Uterus (tissue), 3 donors: ENCODE measurements at regions not wholly inside any gene's neighbourhood (a gene's known extent, or its start where the extent isn't known, plus 50 kb on each side); places are given as distances from the start of the nearest gene placed in this dataset.

Experiments used
- DNase-seq, 2 donors: peaks; one replicate each; pipeline ENCODE4 v3.0.0-alpha.2; 2019 to 2020
- H3K27ac ChIP-seq, 2 donors: fragments of 200-600 bp; sonication (generic); 1 replicate in 1 of 2; 2 replicates in 1 of 2; pipeline ENCODE4 v1.5.1; 2016 to 2018
- H3K27me3 ChIP-seq, 2 donors: fragments of 200-600 bp; sonication (generic); one replicate each; pipeline ENCODE4 v1.5.1; 2018 to 2019; ENCODE audit warnings: control low read depth in 1 of 2
- H3K36me3 ChIP-seq, 2 donors: fragments of 200-600 bp; sonication (generic); one replicate each; pipeline ENCODE4 v1.5.1; 2019; ENCODE audit warnings: control low read depth in 1 of 2
- H3K4me1 ChIP-seq, 2 donors: fragments of 200-600 bp; sonication (generic); one replicate each; pipeline ENCODE4 v1.5.1; 2018 to 2019; ENCODE audit warnings: control low read depth in 1 of 2
- H3K4me3 ChIP-seq, 2 donors: fragments of 200-600 bp; sonication (generic); 1 replicate in 1 of 2; 2 replicates in 1 of 2; pipeline ENCODE4 v1.5.1; 2018 to 2019; ENCODE audit warnings: mild to moderate bottlenecking in 1 of 2
- H3K9me3 ChIP-seq, 2 donors: fragments of 200-600 bp; sonication (generic); one replicate each; pipeline ENCODE4 v1.5.1; 2019; ENCODE audit warnings: control low read depth in 1 of 2
- POLR2A ChIP-seq, 2 donors: fragments of 450-650 bp; IDR thresholded peaks; one replicate each; pipeline ENCODE4 v1.6.1; 2016; ENCODE audit warnings: antibody characterized with exemption in 2 of 2, mild to moderate bottlenecking in 1 of 2, moderate library complexity in 1 of 2
- intact Hi-C: fragments of 100-400 bp; cut with DNase I; formaldehyde crosslinking; loops from one replicate; pipeline ENCODE4 v1.15.1; 2023; ENCODE audit warnings: low total_unique reads
- TF ChIP-seq, protein P1 (sequence below), 4 experiments: fragments of 200-600 bp in 2 of 4; fragments of 450-650 bp in 2 of 4; sonication (generic) in 2 of 4; IDR thresholded peaks; one replicate each; pipeline ENCODE4 v1.5.1; 2016 to 2019; ENCODE audit warnings: antibody characterized with exemption in 4 of 4, mild to moderate bottlenecking in 2 of 4, moderate library complexity in 1 of 4
- donor health status: DM: yes; HTN: yes; CAD: no.

DNA sequence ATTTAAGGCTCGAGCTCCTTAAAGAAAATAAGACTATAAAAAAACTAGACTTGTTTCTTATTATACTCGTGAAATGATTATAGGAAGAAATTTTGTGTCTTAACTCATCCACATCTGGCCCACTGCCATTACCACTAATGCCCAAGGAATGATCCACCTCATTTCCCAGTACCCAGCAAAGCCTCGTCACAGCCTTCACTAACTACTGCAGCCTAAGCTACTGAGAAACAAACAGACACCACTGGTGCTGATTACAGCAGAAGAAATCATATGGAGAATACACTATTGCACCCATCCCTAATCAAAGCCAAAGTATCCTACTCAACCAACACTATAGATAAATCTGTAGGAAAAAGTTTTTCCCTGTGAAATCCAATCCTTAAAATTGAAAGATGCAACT, 205.3 kb upstream of the NAV3 start:
- no peak for TF ChIP-seq POLR2A (IDR thresholded peaks at IDR 0.05)
- TF ChIP-seq, protein P1, sequence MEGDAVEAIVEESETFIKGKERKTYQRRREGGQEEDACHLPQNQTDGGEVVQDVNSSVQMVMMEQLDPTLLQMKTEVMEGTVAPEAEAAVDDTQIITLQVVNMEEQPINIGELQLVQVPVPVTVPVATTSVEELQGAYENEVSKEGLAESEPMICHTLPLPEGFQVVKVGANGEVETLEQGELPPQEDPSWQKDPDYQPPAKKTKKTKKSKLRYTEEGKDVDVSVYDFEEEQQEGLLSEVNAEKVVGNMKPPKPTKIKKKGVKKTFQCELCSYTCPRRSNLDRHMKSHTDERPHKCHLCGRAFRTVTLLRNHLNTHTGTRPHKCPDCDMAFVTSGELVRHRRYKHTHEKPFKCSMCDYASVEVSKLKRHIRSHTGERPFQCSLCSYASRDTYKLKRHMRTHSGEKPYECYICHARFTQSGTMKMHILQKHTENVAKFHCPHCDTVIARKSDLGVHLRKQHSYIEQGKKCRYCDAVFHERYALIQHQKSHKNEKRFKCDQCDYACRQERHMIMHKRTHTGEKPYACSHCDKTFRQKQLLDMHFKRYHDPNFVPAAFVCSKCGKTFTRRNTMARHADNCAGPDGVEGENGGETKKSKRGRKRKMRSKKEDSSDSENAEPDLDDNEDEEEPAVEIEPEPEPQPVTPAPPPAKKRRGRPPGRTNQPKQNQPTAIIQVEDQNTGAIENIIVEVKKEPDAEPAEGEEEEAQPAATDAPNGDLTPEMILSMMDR (IDR thresholded peaks at IDR 0.05), result no peak
- intact Hi-C loops, result no loop called here
- peaks cover 0 to 5% of the 10 kb centered on the region in 2 donors for H3K9me3 ChIP-seq
- H3K27me3 ChIP-seq, result no peaks in the 10 kb centered on the region
- H3K4me3 ChIP-seq, result no peak overlapping the region
- no peak for DNase-seq
- no peak overlapping the region for H3K27ac ChIP-seq
- H3K36me3 ChIP-seq, result no peaks in the 10 kb centered on the region
- no peaks in the 10 kb centered on the region for H3K4me1 ChIP-seq

- no peaks in the 10 kb centered on the region for H3K36me3 ChIP-seq
- H3K4me3 ChIP-seq, result no peak overlapping the region
- intact Hi-C loops, result no loop called here
- H3K9me3 ChIP-seq, result no peaks in the 10 kb centered on the region
- no peak for DNase-seq
- H3K4me1 ChIP-seq, result no peaks in the 10 kb centered on the region
- no peaks in the 10 kb centered on the region for H3K27me3 ChIP-seq
- H3K27ac ChIP-seq, result no peak overlapping the region
- TF ChIP-seq POLR2A (IDR thresholded peaks at IDR 0.05), result no peak
- TF ChIP-seq, protein P1 (IDR thresholded peaks at IDR 0.05), result no peak
These were observed 211.3 kb upstream of the NAV3 start for GRCh38 chr12:77619425-77619824.

DNA sequence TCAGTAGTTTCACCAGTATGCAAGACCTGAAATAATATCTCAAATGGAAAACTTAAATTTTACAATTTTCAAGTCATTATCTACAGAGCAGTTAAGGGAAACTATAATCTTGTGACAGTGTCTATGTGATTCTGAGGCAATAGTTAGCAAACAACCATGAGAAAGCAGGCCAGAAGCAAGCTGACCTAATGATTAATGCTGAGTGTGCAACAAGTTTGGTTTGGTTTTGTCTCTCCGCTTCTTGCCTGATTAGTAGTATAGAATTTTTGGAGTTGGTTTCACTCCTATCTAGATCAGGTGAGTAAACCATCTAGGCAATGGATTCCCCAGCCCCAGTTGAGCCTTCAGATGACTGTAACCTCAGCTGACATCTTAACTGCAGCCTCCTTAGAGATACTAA, 212.9 kb upstream of the NAV3 start:
- no peaks in the 10 kb centered on the region for H3K9me3 ChIP-seq
- H3K4me3 ChIP-seq, result no peak overlapping the region
- no peak overlapping the region for H3K27ac ChIP-seq
- no peaks in the 10 kb centered on the region for H3K36me3 ChIP-seq
- H3K27me3 ChIP-seq, result no peaks in the 10 kb centered on the region
- intact Hi-C loops, result no loop called here
- H3K4me1 ChIP-seq, result no peaks in the 10 kb centered on the region
- TF ChIP-seq, protein P1 (IDR thresholded peaks at IDR 0.05), result no peak
- TF ChIP-seq POLR2A (IDR thresholded peaks at IDR 0.05), result no peak
- DNase-seq, result no peak

DNA sequence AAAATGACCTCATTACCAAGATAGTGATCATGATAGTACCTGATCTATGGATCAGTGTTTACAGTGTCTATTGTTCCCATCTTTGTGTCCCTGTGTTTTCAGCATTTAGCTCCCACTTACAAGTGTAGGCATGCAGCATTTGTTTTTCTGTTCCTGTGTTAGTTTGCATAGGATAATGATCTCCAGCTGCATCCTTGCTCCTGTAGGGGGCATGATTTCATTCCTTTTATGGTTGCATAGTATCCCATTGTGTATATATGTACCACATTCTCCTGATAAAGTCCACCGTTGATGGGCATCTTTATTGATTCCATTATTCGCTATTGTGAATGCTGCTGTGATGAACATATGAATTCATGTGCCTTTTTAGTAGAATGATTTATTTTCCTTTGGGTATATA, 215.4 kb upstream of the NAV3 start:
- no peak overlapping the region for H3K4me3 ChIP-seq
- no peaks in the 10 kb centered on the region for H3K36me3 ChIP-seq
- intact Hi-C loops, result no loop called here
- TF ChIP-seq, protein P1 (IDR thresholded peaks at IDR 0.05), result no peak
- TF ChIP-seq POLR2A (IDR thresholded peaks at IDR 0.05), result no peak
- no peak overlapping the region for H3K27ac ChIP-seq
- no peak for DNase-seq
- no peaks in the 10 kb centered on the region for H3K4me1 ChIP-seq
- H3K27me3 ChIP-seq, result no peaks in the 10 kb centered on the region
- H3K9me3 ChIP-seq, result no peaks in the 10 kb centered on the region

DNA sequence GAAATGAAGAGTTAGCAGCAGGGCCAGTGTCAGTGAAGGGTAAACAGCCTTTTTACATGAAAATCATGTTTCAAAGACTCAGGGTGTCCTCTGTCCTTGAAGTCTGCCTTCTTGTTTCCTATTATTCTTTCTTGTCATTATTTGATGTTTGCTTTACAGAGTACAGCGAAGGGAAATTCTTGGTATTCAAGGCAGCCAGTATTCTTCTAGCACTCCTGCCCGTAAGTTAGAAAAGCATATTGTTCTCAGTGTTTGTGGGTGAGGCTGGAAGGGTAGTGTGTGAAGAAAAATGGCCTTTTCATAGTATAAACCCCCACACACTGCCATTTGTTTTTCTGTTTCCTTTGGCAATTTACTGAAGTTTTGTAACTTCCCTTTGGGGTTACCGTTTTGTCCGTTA, 217.3 kb upstream of the NAV3 start:
- Histone ChIP-seq H3K4me3 (no peak overlapping the region), H3K4me1 (no peaks in the 10 kb centered on the region), H3K36me3 (no peaks in the 10 kb centered on the region), H3K27ac (no peak overlapping the region), H3K27me3 (no peaks in the 10 kb centered on the region), H3K9me3 (no peaks in the 10 kb centered on the region)
- TF ChIP-seq, protein P1 (IDR thresholded peaks at IDR 0.05), result no peak
- no peak for TF ChIP-seq POLR2A (IDR thresholded peaks at IDR 0.05)
- DNase-seq, result no peak
- intact Hi-C loops, result no loop called here
